DND-41 (cell line): ENCODE measurements at regions not wholly inside any gene's neighbourhood (a gene's known extent, or its start where the extent isn't known, plus 50 kb on each side); places are given as distances from the start of the nearest gene placed in this dataset.

Source experiments
- CTCF ChIP-seq: IDR thresholded peaks from 2 replicates; pipeline ENCODE4 v1.5.1; 2012; ENCODE audit warnings: borderline replicate concordance, low read length, moderate library complexity, mild to moderate bottlenecking; ENCODE audit not compliant: poor library complexity, severe bottlenecking; ENCODE audit errors: extremely low read depth
- EZH2 ChIP-seq: IDR thresholded peaks from 3 replicates; pipeline ENCODE4 v1.6.1; 2012; ENCODE audit warnings: borderline replicate concordance, low read depth, mild to moderate bottlenecking, moderate library complexity, low read length, inconsistent platforms; ENCODE audit not compliant: severe bottlenecking

GRCh38 chr17:73987845-73988509, 215.5 kb upstream of the RPL38 start:
- TF ChIP-seq CTCF (no peak), EZH2 (no peak)
